Lung (tissue), 11 donors: ENCODE measurements at regions not wholly inside any gene's neighbourhood (a gene's known extent, or its start where the extent isn't known, plus 50 kb on each side); places are given as distances from the start of the nearest gene placed in this dataset.

Source experiments
- ATAC-seq: fragments of 200-7000 bp; cut with Tn5 transposase; one replicate; pipeline ENCODE4 v1.9.1; 2020; ENCODE audit warnings: moderate number of reproducible peaks; ENCODE audit not compliant: insufficient read depth, low FRiP score
- DNase-seq, 3 donors: peaks; one replicate each; pipeline ENCODE4 v3.0.0-alpha.2; 2013 to 2017
- H3K27ac ChIP-seq, 2 donors: one replicate each; pipeline ENCODE4 v1.5.1; 2013; ENCODE audit warnings: mild to moderate bottlenecking in 2 of 2, moderate library complexity in 2 of 2, control low read depth in 1 of 2, inconsistent platforms in 1 of 2, low read depth in 1 of 2, low read length in 1 of 2
- H3K27me3 ChIP-seq, 3 donors: one replicate each; pipeline ENCODE4 v1.5.1; 2013; ENCODE audit warnings: low read length in 2 of 3; ENCODE audit not compliant: control insufficient read depth in 3 of 3, insufficient read depth in 3 of 3
- H3K36me3 ChIP-seq, 4 donors: one replicate each; pipeline ENCODE4 v1.5.1; 2013; ENCODE audit warnings: low read length in 4 of 4, mild to moderate bottlenecking in 1 of 4, moderate library complexity in 1 of 4; ENCODE audit not compliant: control insufficient read depth in 4 of 4, insufficient read depth in 4 of 4
- H3K4me1 ChIP-seq, 5 donors: one replicate each; pipeline ENCODE4 v1.5.1; 2013; ENCODE audit warnings: low read length in 5 of 5, mild to moderate bottlenecking in 2 of 5, moderate library complexity in 1 of 5; ENCODE audit not compliant: control insufficient read depth in 5 of 5, insufficient read depth in 5 of 5
- H3K4me3 ChIP-seq: one replicate; pipeline ENCODE4 v1.5.1; 2013; ENCODE audit warnings: mild to moderate bottlenecking, control low read depth, moderate library complexity
- H3K9ac ChIP-seq, 2 donors: one replicate each; pipeline ENCODE4 v1.5.1; 2013; ENCODE audit warnings: low read length in 2 of 2, control low read depth in 1 of 2; ENCODE audit not compliant: insufficient read depth in 1 of 2
- H3K9me3 ChIP-seq, 4 donors: one replicate each; pipeline ENCODE4 v1.5.1; 2013; ENCODE audit warnings: low read length in 3 of 4, mild to moderate bottlenecking in 1 of 4, moderate library complexity in 1 of 4; ENCODE audit not compliant: control insufficient read depth in 4 of 4, insufficient read depth in 3 of 4
- WGBS, 2 donors: extraction: QIAGEN DNeasy Blood & Tissue Kit; methylation state at CpG; one replicate each; pipeline ENCODE4 v1.1.7; 2013; 5-methylcytosine and 5-hydroxymethylcytosine counted together
- TF ChIP-seq, protein P1 (sequence below): IDR thresholded peaks from 2 replicates; pipeline ENCODE4 v1.5.1; 2012; ENCODE audit warnings: mild to moderate bottlenecking; ENCODE audit errors: control extremely low read depth, extremely low read depth
- donor health status: control.
- donor health status: control.
- donor health status: Bipolar disorder and iron deficiency.
- donor health status: healthy.
- donor health status: DM: yes; HTN: yes; CAD: no.

DNA sequence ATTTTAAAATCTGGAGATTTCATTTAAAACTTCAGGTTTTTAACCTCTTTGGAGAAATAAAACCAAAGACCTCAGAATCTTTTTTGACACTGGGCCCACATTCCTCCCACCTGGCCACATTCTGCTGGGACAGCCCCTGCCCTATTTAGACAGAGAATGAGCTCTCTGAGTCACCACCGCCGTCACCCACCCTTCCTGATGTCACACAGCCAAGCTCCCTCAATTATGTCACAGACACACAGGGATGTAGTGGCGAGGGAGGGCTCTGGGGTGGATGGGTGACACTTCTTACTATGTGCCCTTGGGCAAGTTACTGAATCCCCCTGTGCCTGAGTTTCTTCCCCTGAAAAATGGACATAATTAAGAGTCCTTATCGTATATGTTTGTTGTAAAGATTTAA is 162.6 kb downstream of the RAB11FIP2 start:
- TF ChIP-seq, protein P1, sequence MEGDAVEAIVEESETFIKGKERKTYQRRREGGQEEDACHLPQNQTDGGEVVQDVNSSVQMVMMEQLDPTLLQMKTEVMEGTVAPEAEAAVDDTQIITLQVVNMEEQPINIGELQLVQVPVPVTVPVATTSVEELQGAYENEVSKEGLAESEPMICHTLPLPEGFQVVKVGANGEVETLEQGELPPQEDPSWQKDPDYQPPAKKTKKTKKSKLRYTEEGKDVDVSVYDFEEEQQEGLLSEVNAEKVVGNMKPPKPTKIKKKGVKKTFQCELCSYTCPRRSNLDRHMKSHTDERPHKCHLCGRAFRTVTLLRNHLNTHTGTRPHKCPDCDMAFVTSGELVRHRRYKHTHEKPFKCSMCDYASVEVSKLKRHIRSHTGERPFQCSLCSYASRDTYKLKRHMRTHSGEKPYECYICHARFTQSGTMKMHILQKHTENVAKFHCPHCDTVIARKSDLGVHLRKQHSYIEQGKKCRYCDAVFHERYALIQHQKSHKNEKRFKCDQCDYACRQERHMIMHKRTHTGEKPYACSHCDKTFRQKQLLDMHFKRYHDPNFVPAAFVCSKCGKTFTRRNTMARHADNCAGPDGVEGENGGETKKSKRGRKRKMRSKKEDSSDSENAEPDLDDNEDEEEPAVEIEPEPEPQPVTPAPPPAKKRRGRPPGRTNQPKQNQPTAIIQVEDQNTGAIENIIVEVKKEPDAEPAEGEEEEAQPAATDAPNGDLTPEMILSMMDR = no peak
- DNase-seq (no peak), ATAC-seq (no peak)
- H3K4me3 ChIP-seq = no peak overlapping the region
- H3K27ac ChIP-seq = no peak overlapping the region
- H3K9me3 ChIP-seq = peaks cover 0 to 2% (median 0%) of the 10 kb centered on the region in 4 donors
- H3K27me3 ChIP-seq = peaks cover 0 to 9% (median 0%) of the 10 kb centered on the region in 3 donors
- 77 to 87% methylated on average over 4 of the region's 4 CpGs for whole genome bisulfite sequencing, 2 donors
- H3K36me3 ChIP-seq = no peaks in the 10 kb centered on the region
- no peak overlapping the region for H3K9ac ChIP-seq
- H3K4me1 ChIP-seq = no peaks in the 10 kb centered on the region

GRCh38 chr10:117884592-117884991 is 162.1 kb downstream of the RAB11FIP2 start:
- no peak overlapping the region for H3K27ac ChIP-seq
- no peaks in the 10 kb centered on the region for H3K36me3 ChIP-seq
- no peaks in the 10 kb centered on the region for H3K4me1 ChIP-seq
- peaks cover 0 to 2% (median 0%) of the 10 kb centered on the region in 4 donors for H3K9me3 ChIP-seq
- ATAC-seq (no peak), DNase-seq (no peak)
- TF ChIP-seq, protein P1 = no peak
- WGBS, 2 donors = 56 to 62% methylated on average over 6 of the region's 6 CpGs
- H3K9ac ChIP-seq = no peak overlapping the region
- H3K27me3 ChIP-seq = peaks cover 0 to 11% (median 0%) of the 10 kb centered on the region in 3 donors
- no peak overlapping the region for H3K4me3 ChIP-seq

GRCh38 chr10:117885206-117885829 is 161.4 kb downstream of the RAB11FIP2 start:
- H3K27me3 ChIP-seq = peaks cover 0 to 8% (median 0%) of the 10 kb centered on the region in 3 donors
- H3K4me3 ChIP-seq = no peak overlapping the region
- no peaks in the 10 kb centered on the region for H3K36me3 ChIP-seq
- no peak overlapping the region for H3K9ac ChIP-seq
- no peaks in the 10 kb centered on the region for H3K4me1 ChIP-seq
- TF ChIP-seq, protein P1 = no peak
- ATAC-seq (no peak), DNase-seq (no peak)
- no peak overlapping the region for H3K27ac ChIP-seq
- H3K9me3 ChIP-seq = peaks cover 0 to 2% (median 0%) of the 10 kb centered on the region in 4 donors
- WGBS, 2 donors = 67 to 75% methylated on average over 14 of the region's 14 CpGs

DNA sequence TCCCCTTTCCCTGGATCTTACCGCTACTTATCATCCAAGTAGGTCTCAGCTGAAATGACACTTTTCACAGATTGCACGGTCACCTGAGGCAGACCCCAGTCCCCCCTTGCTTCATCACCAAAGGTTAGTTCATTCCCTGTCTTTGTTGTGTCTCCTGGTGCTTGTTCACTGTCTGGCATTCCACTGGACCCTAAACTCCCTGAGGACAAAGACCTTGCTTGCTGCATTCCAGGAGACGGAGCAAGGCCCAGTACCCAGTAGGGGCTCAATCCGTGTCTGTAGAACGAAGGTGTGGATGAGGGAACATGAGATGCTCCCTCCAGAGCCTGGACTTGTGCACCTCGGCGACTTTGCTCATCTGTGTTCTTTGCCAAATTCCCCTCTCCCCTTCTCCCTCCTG is 160.0 kb downstream of the RAB11FIP2 start:
- no peak overlapping the region for H3K9ac ChIP-seq
- H3K36me3 ChIP-seq = no peaks in the 10 kb centered on the region
- H3K4me1 ChIP-seq = no peaks in the 10 kb centered on the region
- peaks cover 0 to 7% (median 0%) of the 10 kb centered on the region in 3 donors for H3K27me3 ChIP-seq
- DNase-seq (no peak), ATAC-seq (no peak)
- TF ChIP-seq, protein P1 = no peak
- no peak overlapping the region for H3K4me3 ChIP-seq
- no peak overlapping the region for H3K27ac ChIP-seq
- peaks cover 0 to 2% (median 0%) of the 10 kb centered on the region in 4 donors for H3K9me3 ChIP-seq
- WGBS, 2 donors = 88 to 90% methylated on average over 7 of the region's 7 CpGs
